A549 (cell line): ENCODE measurements at regions not wholly inside any gene's neighbourhood (a gene's known extent, or its start where the extent isn't known, plus 50 kb on each side); places are given as distances from the start of the nearest gene placed in this dataset.

Source experiments
- ATAC-seq, 2 experiments: fragments of 200-7000 bp in 1 of 2; fragments of >200 bp in 1 of 2; cut with Nextera tagmentation in 1 of 2; cut with Tn5 transposase in 1 of 2; 3 replicates each; pipeline versions ENCODE4 v1.8.0 to v1.9.1; 2018 to 2020; ENCODE audit warnings: mild to moderate bottlenecking in 1 of 2, moderate library complexity in 1 of 2
- CTCF ChIA-PET: fragments of 300-600 bp; sonication (Branson Sonifier 250); formaldehyde crosslinking; extraction: SDS; loops from one replicate; lab custom pipeline; 2021; ENCODE audit warnings: antibody characterized with exemption, inconsistent platforms; lab: Yijun Ruan, JAX
- POLR2A ChIA-PET: fragments of 350-600 bp; formaldehyde crosslinking; extraction: SDS; loops from one replicate; lab custom pipeline; 2021; ENCODE audit warnings: antibody characterized with exemption, inconsistent platforms; lab: Yijun Ruan, JAX
- DNase-seq, 2 experiments: peaks; one replicate each; pipeline versions ENCODE4 v3.0.0 to v3.0.0-alpha.2; 2011 to 2016; ENCODE audit warnings: low read depth in 1 of 2, low spot score in 1 of 2
- FAIRE-seq: peaks from 2 replicates; lab custom pipeline; 2011; peaks lifted over from hg19 to GRCh38; lab: Jason Lieb, UNC
- H3K27ac ChIP-seq, 2 experiments: fragments of >200 bp; sonication (Bioruptor Twin); formaldehyde crosslinking; 3 replicates each; pipeline ENCODE4 v1.5.1; 2016 to 2017
- H3K4me1 ChIP-seq: fragments of >200 bp; sonication (Bioruptor Twin); formaldehyde crosslinking; 3 replicates; pipeline ENCODE4 v1.6.1; 2016
- H3K4me2 ChIP-seq: fragments of >200 bp; sonication (Bioruptor Twin); formaldehyde crosslinking; 3 replicates; pipeline ENCODE4 v1.6.1; 2016
- H3K4me3 ChIP-seq: fragments of >200 bp; sonication (Bioruptor Twin); formaldehyde crosslinking; 3 replicates; pipeline ENCODE4 v1.5.1; 2016
- H3K9me3 ChIP-seq: fragments of >200 bp; sonication (Bioruptor Twin); formaldehyde crosslinking; 3 replicates; pipeline ENCODE4 v1.6.1; 2016
- CTCF ChIP-seq: fragments of >200 bp; sonication (Bioruptor Twin); formaldehyde crosslinking; IDR thresholded peaks from 3 replicates; pipeline ENCODE4 v1.5.1; 2016
- ELK1 ChIP-seq: fragments of 150-350 bp; IDR thresholded peaks from 2 replicates; pipeline ENCODE4 v1.6.1; 2014; ENCODE audit warnings: low read depth, mild to moderate bottlenecking, low read length
- FOSL2 ChIP-seq, 2 experiments: fragments of 450-650 bp in 1 of 2; fragments of >200 bp in 1 of 2; sonication (Bioruptor Twin) in 1 of 2; formaldehyde crosslinking; IDR thresholded peaks; 2 replicates each; pipeline versions ENCODE4 v1.5.0 to v1.6.1; 2016 to 2020; ENCODE audit warnings: mild to moderate bottlenecking in 1 of 2, moderate library complexity in 1 of 2
- HES2 ChIP-seq: fragments of >200 bp; sonication (Bioruptor Twin); formaldehyde crosslinking; IDR thresholded peaks from 2 replicates; pipeline ENCODE4 v1.6.1; 2016
- HMGXB4 ChIP-seq: fragments of 250-450 bp; sonication (Bioruptor Pico); IDR thresholded peaks from 2 replicates; pipeline ENCODE4 v1.5.0; 2021; ENCODE audit warnings: mild to moderate bottlenecking, moderate library complexity, borderline replicate concordance
- JUNB ChIP-seq: fragments of >200 bp; sonication (Bioruptor Twin); formaldehyde crosslinking; IDR thresholded peaks from 2 replicates; pipeline ENCODE4 v1.6.1; 2016
- PHF8 ChIP-seq: fragments of 200-600 bp; sonication (generic); IDR thresholded peaks from 2 replicates; pipeline ENCODE4 v1.6.1; 2016; ENCODE audit warnings: low read depth, mild to moderate bottlenecking, antibody characterized with exemption, moderate library complexity, borderline replicate concordance
- POLR2A ChIP-seq: IDR thresholded peaks from 2 replicates; pipeline ENCODE4 v1.6.1; 2012; ENCODE audit warnings: mild to moderate bottlenecking, low read length
- RAD21 ChIP-seq, 2 experiments: fragments of >200 bp in 1 of 2; sonication (Bioruptor Twin) in 1 of 2; formaldehyde crosslinking in 1 of 2; IDR thresholded peaks in 1 of 2; conservative IDR thresholded peaks in 1 of 2; 2 replicates in 1 of 2; 3 replicates in 1 of 2; pipeline ENCODE4 v1.6.1; 2012 to 2018; ENCODE audit warnings: inconsistent platforms in 1 of 2
- RARB ChIP-seq: fragments of 250-450 bp; sonication (Bioruptor Pico); IDR thresholded peaks from 2 replicates; pipeline ENCODE4 v1.8.0; 2021; ENCODE audit warnings: mild to moderate bottlenecking, moderate library complexity
- REST ChIP-seq: fragments of 200-600 bp; sonication (generic); IDR thresholded peaks from 2 replicates; pipeline ENCODE4 v1.6.1; 2016; ENCODE audit warnings: antibody characterized with exemption, mild to moderate bottlenecking, moderate library complexity
- RNF2 ChIP-seq: fragments of 200-600 bp; sonication (generic); IDR thresholded peaks from 2 replicates; pipeline ENCODE4 v1.6.1; 2016; ENCODE audit warnings: low read depth, mild to moderate bottlenecking, antibody characterized with exemption, moderate library complexity, borderline replicate concordance
- SMC3 ChIP-seq: fragments of >200 bp; sonication (Bioruptor Twin); formaldehyde crosslinking; IDR thresholded peaks from 3 replicates; pipeline ENCODE4 v1.6.1; 2018; ENCODE audit warnings: inconsistent platforms
- ZC3H11A ChIP-seq: fragments of 450-650 bp; IDR thresholded peaks from 2 replicates; pipeline ENCODE4 v1.6.1; 2014; ENCODE audit warnings: antibody characterized with exemption, mild to moderate bottlenecking
- ZFP36 ChIP-seq: fragments of 450-650 bp; IDR thresholded peaks from 2 replicates; pipeline ENCODE4 v1.6.1; 2014; ENCODE audit warnings: borderline replicate concordance; ENCODE audit not compliant: partially characterized antibody
- WGBS: methylation state at CpG from one replicate; pipeline ENCODE4 v1.1.6; 2017; ENCODE audit errors: missing lambda C conversion rate; 5-methylcytosine and 5-hydroxymethylcytosine counted together

GRCh38 chr17:77266891-77267341, 126.1 kb downstream of the SEC14L1 start:
- FAIRE-seq = no peak
- CTCF ChIA-PET = interaction anchor here (1.0 to 2.0 kb wide), 7 partner anchors 9 to 236 kb away, joined by 3 to 9 read pairs (median 4); no protein-coding TSS in a partner anchor
- Histone ChIP-seq H3K27ac (no peak overlapping the region), H3K4me2 (no peak overlapping the region), H3K4me1 (no peaks in the 10 kb centered on the region), H3K4me3 (no peak overlapping the region), H3K9me3 (no peaks in the 10 kb centered on the region)
- no peak for TF ChIP-seq SMC3
- no peak for TF ChIP-seq ELK1
- no peak for TF ChIP-seq ZFP36
- TF ChIP-seq RAD21 (conservative IDR thresholded peaks at IDR 0.05 in 1 of 2, IDR thresholded peaks at IDR 0.05 in 1 of 2) = 0 out of 5 replicates have a peak, but pooled peaks of 1 of the 2 experiments have one; percentile 18
- TF ChIP-seq POLR2A = no peak
- TF ChIP-seq RNF2 = no peak
- no peak for TF ChIP-seq JUNB
- TF ChIP-seq CTCF = peak; percentile 29; the same call in 2 of the 3 replicates
- no peak for TF ChIP-seq PHF8
- TF ChIP-seq HMGXB4 (CRISPR knock-in tag) = no peak
- no peak for TF ChIP-seq REST
- TF ChIP-seq RARB = no peak
- no peak for TF ChIP-seq HES2
- POLR2A ChIA-PET = no interaction called here
- WGBS = 87% methylated on average over 13 of the region's 13 CpGs
- peak; percentile 72 to 87; a peak in 5 of 6 replicates for ATAC-seq
- no peak for DNase-seq

- Histone ChIP-seq H3K9me3 (no peaks in the 10 kb centered on the region), H3K4me2 (no peak overlapping the region), H3K4me3 (no peak overlapping the region), H3K4me1 (no peaks in the 10 kb centered on the region), H3K27ac (no peak overlapping the region)
- ATAC-seq = no peak; a peak in 1 of 6 replicates
- POLR2A ChIA-PET = no interaction called here
- 83% methylated on average over 18 of the region's 18 CpGs for WGBS
- DNase-seq = no peak
- FAIRE-seq = no peak
- CTCF ChIA-PET = interaction anchor here (1.0 to 2.9 kb wide), 3 partner anchors 11 to 26 kb away, joined by 3 to 11 read pairs (median 3); no protein-coding TSS in a partner anchor
- TF ChIP-seq FOSL2 (IDR thresholded peaks at IDR 0.05) = no peak
- peak; percentile 31; the same call in 1 of the 2 replicates for TF ChIP-seq FOSL2 (CRISPR knock-in tag; IDR thresholded peaks at IDR 0.05)
- no peak for TF ChIP-seq ZC3H11A
Observed at GRCh38 chr17:77269696-77270681, 129.2 kb downstream of the SEC14L1 start.
